Colonic mucosa (tissue), 4 donors: ENCODE measurements at regions not wholly inside any gene's neighbourhood (a gene's known extent, or its start where the extent isn't known, plus 50 kb on each side); places are given as distances from the start of the nearest gene placed in this dataset.

ENCODE experiments used
- DNase-seq: peaks from one replicate; pipeline ENCODE4 v3.0.0-alpha.2; 2020
- H3K27ac ChIP-seq: fragments of 200-600 bp; one replicate; pipeline ENCODE4 v1.8.0; 2021
- H3K27me3 ChIP-seq: fragments of 200-600 bp; one replicate; pipeline ENCODE4 v1.8.0; 2021
- H3K36me3 ChIP-seq: fragments of 200-600 bp; one replicate; pipeline ENCODE4 v1.8.0; 2021
- H3K4me1 ChIP-seq: fragments of 200-600 bp; one replicate; pipeline ENCODE4 v1.8.0; 2021; ENCODE audit warnings: mild to moderate bottlenecking
- H3K4me3 ChIP-seq: fragments of 200-600 bp; one replicate; pipeline ENCODE4 v1.8.0; 2021
- H3K9ac ChIP-seq, 2 donors: one replicate each; pipeline ENCODE4 v1.7.0; 2013; ENCODE audit warnings: control low read depth in 2 of 2, low read depth in 2 of 2, low read length in 2 of 2
- H3K9me3 ChIP-seq: fragments of 200-600 bp; one replicate; pipeline ENCODE4 v1.8.0; 2021
- intact Hi-C: fragments of 100-400 bp; cut with DNase I; formaldehyde crosslinking; loops from one replicate; pipeline ENCODE4 v1.14.1; 2022
- TF ChIP-seq, protein P1 (sequence below): fragments of 200-600 bp; IDR thresholded peaks from one replicate; pipeline ENCODE4 v1.8.0; 2022; ENCODE audit warnings: antibody characterized with exemption, mild to moderate bottlenecking
- donor health status: healthy.
- donor health status: DM: no; HTN: no; CAD: no.
- donor health status: DM: no; HTN: no; CAD: no.

DNA sequence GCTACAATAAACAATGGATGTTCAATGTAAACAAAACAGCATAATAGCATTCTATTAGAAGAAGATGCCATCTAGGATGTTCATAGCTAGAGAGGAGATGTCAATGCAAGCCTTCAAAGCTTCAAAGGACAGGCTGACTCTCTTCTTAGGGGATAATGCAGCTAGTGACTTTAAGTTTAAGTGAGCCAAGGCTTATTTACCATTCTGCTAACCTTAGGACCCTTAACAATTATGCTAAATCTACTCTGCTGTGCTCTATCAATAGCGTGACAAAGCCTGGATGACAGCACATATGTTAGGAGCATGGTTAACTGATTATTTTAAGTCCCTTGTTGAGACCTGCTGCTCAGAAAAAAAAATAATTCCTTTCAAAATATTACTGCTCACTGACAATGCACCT is 106.0 kb upstream of the SSTR1 start:
- intact Hi-C loops: no loop called here

DNA sequence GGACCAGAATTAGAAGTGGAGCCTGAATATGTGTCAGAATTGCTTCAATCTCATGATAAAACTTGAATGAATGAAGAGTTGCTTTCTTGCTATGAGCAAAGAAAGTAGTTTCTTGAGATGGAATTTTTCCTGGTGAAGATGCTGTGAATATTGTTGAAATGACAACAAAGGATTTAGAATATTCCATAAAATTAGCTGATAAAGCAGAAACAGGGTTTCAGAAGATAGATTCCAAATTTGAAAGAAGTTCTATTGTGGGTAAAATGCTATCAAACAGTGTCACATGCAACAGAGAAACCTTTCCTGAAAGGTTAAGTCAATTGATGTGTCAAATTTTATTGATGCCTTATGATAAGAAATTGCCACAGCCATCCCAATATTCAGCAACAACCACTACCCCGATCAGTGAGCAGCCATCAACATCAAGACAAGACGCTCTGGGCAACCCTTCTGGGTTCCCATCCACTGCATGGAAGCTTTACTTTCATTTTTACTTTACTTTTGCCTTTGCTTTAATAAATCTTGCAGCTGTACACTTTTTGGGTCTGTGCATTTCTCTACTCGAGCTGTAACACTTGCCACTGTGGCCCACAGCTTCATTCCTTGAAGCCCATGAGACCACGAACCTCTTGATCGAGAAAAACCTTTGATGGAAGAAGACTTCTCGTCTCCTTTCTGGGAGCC is 104.0 kb upstream of the SSTR1 start:
- DNase-seq: no peak
- Histone ChIP-seq H3K9ac (no peak overlapping the region), H3K4me3 (no peak overlapping the region), H3K9me3 (no peaks in the 10 kb centered on the region), H3K4me1 (no peaks in the 10 kb centered on the region), H3K27me3 (no peaks in the 10 kb centered on the region), H3K27ac (no peak overlapping the region), H3K36me3 (no peaks in the 10 kb centered on the region)
- TF ChIP-seq, protein P1, sequence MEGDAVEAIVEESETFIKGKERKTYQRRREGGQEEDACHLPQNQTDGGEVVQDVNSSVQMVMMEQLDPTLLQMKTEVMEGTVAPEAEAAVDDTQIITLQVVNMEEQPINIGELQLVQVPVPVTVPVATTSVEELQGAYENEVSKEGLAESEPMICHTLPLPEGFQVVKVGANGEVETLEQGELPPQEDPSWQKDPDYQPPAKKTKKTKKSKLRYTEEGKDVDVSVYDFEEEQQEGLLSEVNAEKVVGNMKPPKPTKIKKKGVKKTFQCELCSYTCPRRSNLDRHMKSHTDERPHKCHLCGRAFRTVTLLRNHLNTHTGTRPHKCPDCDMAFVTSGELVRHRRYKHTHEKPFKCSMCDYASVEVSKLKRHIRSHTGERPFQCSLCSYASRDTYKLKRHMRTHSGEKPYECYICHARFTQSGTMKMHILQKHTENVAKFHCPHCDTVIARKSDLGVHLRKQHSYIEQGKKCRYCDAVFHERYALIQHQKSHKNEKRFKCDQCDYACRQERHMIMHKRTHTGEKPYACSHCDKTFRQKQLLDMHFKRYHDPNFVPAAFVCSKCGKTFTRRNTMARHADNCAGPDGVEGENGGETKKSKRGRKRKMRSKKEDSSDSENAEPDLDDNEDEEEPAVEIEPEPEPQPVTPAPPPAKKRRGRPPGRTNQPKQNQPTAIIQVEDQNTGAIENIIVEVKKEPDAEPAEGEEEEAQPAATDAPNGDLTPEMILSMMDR: no peak
- intact Hi-C loops: no loop called here

More for the DNA sequence above, 106.0 kb upstream of the SSTR1 start:
- TF ChIP-seq, protein P1: no peak
- H3K36me3 ChIP-seq: no peaks in the 10 kb centered on the region
- no peak for DNase-seq
- H3K4me1 ChIP-seq: no peaks in the 10 kb centered on the region
- H3K27me3 ChIP-seq: no peaks in the 10 kb centered on the region
- H3K27ac ChIP-seq: no peak overlapping the region
- no peak overlapping the region for H3K9ac ChIP-seq
- no peak overlapping the region for H3K4me3 ChIP-seq
- H3K9me3 ChIP-seq: no peaks in the 10 kb centered on the region

DNA sequence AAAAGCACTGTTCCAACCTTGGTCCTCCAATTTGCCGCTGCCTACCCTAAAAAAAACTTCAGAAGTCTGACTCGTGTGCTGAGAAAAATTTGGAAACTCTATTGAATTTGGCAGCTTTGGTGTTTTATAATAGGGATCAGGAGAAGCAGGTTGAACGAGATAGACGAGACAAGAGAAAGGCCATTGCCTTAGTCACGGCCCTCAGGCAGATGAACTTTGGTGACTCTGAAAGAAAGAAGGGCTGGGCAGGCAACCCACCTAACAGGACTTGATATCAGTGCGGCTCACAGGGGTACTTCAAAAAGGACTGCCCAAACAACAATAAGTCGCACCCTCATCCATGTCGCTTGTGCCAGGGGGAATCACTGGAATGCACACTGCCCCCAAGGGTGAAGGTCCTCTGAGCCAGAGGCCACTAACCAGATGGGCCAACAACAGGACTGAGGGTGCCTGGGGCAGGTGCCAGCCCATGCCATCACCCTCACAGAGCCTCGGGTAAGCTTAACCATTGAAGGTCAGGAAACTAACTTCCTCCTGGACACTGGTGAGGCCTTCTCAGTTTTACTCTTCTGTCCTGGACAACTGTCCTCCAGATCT is 102.5 kb upstream of the SSTR1 start:
- H3K36me3 ChIP-seq: no peaks in the 10 kb centered on the region
- H3K27ac ChIP-seq: no peak overlapping the region
- no peak overlapping the region for H3K9ac ChIP-seq
- no peak for DNase-seq
- H3K4me3 ChIP-seq: no peak overlapping the region
- TF ChIP-seq, protein P1: no peak
- H3K9me3 ChIP-seq: no peaks in the 10 kb centered on the region
- intact Hi-C loops: no loop called here
- H3K4me1 ChIP-seq: no peaks in the 10 kb centered on the region
- no peaks in the 10 kb centered on the region for H3K27me3 ChIP-seq

DNA sequence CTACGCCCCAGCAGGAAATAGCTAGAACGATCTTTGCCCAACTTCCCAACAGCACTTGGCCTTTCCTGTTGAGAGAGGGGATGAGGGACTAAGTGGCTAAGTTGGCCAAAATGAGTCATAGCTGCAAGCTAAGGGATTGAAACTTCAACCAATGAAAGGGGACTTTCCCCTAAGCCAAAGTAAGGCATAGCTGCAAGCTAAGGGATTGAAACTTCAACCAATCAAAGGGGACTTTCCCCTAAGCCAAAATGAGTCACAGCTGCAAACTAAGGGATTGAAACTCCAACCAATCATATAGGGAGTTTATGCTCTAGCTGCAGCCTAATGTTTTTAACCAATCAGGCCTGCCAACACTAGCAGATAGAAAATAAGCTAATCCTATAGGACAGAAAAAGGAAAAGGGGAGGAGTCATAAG is 100.5 kb upstream of the SSTR1 start:
- TF ChIP-seq, protein P1: no peak
- intact Hi-C loops: no loop called here
- Histone ChIP-seq H3K9me3 (no peaks in the 10 kb centered on the region), H3K27ac (no peak overlapping the region), H3K4me1 (no peaks in the 10 kb centered on the region), H3K9ac (no peak overlapping the region), H3K4me3 (no peak overlapping the region), H3K36me3 (no peaks in the 10 kb centered on the region), H3K27me3 (no peaks in the 10 kb centered on the region)
- DNase-seq: no peak

DNA sequence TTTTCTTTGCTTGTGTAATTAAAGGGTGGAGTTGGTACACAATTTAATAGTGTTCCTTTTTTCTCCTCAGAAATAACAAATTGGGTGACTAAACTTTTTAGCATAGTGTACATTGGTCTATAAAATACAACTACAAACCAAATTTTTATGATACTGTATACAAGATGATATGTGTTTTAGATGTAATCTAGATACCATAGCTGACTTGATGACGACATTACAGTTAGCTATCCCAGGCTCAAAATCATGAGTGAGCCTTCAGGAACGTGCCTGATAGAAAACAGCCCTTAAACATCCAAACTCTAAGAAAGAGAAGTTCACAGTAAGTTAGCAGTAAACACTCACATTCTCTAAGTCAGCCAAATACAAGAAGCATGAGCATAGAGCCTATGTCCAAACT is 99.0 kb upstream of the SSTR1 start:
- Histone ChIP-seq H3K36me3 (no peaks in the 10 kb centered on the region), H3K9ac (no peak overlapping the region), H3K27ac (no peak overlapping the region), H3K27me3 (no peaks in the 10 kb centered on the region), H3K9me3 (no peaks in the 10 kb centered on the region), H3K4me3 (no peak overlapping the region), H3K4me1 (no peaks in the 10 kb centered on the region)
- intact Hi-C loops: no loop called here
- TF ChIP-seq, protein P1: no peak
- no peak for DNase-seq
